ENCODE measurements at regions not wholly inside any gene's neighbourhood (a gene's known extent, or its start where the extent isn't known, plus 50 kb on each side); places are given as distances from the start of the nearest gene placed in this dataset.

DNA sequence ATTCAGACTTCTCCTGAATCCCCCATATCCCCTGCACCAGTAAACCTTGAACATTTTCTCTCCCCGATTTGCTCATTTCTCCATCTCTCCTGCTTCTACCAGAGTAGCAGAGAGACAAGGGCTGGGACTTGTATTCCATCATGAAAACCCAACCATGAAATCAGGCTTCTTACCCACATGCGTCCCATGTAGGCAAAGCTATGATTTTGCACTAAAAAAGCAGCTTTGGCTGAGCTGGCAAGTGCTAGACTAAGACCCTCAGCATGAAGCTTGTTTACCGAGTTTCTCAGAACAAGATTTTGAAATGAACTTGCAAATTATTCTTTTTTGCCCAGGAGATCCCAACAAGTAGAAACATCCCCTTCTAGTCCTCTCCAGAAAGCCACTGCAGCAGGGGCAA, 80.3 kb upstream of the RFLNA start:
- TF ChIP-seq, protein P1, sequence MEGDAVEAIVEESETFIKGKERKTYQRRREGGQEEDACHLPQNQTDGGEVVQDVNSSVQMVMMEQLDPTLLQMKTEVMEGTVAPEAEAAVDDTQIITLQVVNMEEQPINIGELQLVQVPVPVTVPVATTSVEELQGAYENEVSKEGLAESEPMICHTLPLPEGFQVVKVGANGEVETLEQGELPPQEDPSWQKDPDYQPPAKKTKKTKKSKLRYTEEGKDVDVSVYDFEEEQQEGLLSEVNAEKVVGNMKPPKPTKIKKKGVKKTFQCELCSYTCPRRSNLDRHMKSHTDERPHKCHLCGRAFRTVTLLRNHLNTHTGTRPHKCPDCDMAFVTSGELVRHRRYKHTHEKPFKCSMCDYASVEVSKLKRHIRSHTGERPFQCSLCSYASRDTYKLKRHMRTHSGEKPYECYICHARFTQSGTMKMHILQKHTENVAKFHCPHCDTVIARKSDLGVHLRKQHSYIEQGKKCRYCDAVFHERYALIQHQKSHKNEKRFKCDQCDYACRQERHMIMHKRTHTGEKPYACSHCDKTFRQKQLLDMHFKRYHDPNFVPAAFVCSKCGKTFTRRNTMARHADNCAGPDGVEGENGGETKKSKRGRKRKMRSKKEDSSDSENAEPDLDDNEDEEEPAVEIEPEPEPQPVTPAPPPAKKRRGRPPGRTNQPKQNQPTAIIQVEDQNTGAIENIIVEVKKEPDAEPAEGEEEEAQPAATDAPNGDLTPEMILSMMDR (conservative IDR thresholded peaks at IDR 0.05), result no peak
- no peak for TF ChIP-seq ZFX (IDR thresholded peaks at IDR 0.05)
